ENCODE measurements at regions not wholly inside any gene's neighbourhood (a gene's known extent, or its start where the extent isn't known, plus 50 kb on each side); places are given as distances from the start of the nearest gene placed in this dataset.
A peak's percentile ranks its signal among the peaks of the same experiment; 100 is the strongest.

GRCh38 chr13:94968757-94969086 lies 256.4 kb upstream of the SOX21 start:
- H3K4me3 ChIP-seq, result peak overlapping the region; percentile 69

DNA sequence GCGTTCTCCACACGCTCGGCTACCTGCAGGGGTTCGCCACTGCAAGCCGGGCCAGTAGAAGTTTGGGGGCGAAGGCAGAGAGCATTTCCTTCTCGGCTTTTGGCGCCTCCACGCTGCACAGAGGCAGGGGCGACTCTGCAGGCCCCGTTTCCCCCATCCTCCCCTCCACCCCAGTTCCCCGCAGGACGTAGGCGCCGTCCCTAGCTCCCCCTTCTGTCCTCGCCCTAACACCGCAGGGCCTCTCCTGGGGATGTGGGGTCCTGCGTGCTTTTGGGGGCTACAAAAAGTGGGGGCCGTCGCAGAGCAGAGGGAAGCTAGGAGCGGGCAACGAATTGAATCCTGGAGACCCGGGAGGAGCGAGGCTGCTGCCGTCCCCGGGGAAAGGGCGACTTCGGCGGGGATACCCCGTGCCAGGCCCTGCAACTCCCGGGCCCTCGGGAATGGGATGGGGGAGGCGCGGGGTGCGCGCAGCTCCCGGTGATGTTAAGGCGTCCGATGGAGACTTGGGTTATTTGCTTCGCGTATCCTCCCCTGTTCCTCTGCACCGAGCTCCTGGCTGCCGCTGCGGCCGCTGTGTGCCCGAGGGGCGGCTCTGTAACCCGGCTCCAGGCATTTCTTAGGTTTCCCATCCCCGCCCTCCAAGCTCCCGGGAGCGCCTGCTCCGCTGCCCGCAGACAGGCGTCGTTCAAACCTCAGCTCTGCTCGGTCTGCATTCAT lies 255.9 kb upstream of the SOX21 start:
- Histone ChIP-seq H4K20me1 (replicated peaks; ENCODE audit: insufficient read depth) (no peaks in the 10 kb centered on the region), H3K9me2 (ENCODE audit: insufficient read depth) (no peaks in the 10 kb centered on the region), H3K36me3 (ENCODE audit: insufficient read depth) (no peaks in the 10 kb centered on the region), H3K4me3 (peak overlapping the region; percentile 69), H3F3A (replicated peaks; ENCODE audit: low read depth) (peaks cover 6% of the 10 kb centered on the region; the same call in 1 of the 2 replicates), H3K4me1 (ENCODE audit: insufficient read depth) (peaks cover 59% of the 10 kb centered on the region), H3K27me3 (ENCODE audit: insufficient read depth) (peaks cover 23% of the 10 kb centered on the region), H3K4me2 (peak overlapping the region; percentile 85), H2AFZ (peak overlapping the region; percentile 94), H3K79me2 (replicated peaks; ENCODE audit: insufficient read depth) (no peaks in the 10 kb centered on the region), H3K27ac (ENCODE audit: low read depth) (no peak overlapping the region)
- DNase-seq (ENCODE audit: low spot score) (peak; percentile 83), ATAC-seq (peak; percentile 78)
- Mint-ChIP-seq H3K36me3 (ENCODE audit: low read depth) (no peaks in the 10 kb centered on the region), H3K27me3 (ENCODE audit: insufficient read depth, low read depth, poor library complexity) (peaks cover 8% of the 10 kb centered on the region), H3K4me3 (peak overlapping the region; percentile 84), H3K27ac (no peak overlapping the region), H3K9me3 (no peaks in the 10 kb centered on the region), H3K4me1 (peaks cover 47% of the 10 kb centered on the region)
- TF ChIP-seq JUNB (IDR thresholded peaks at IDR 0.05; ENCODE audit: unreplicated experiment) (no peak), ZNF114 (CRISPR knock-in tag; IDR thresholded peaks at IDR 0.05) (no peak), NANOG (IDR thresholded peaks at IDR 0.05; ENCODE audit: borderline replicate concordance) (no peak), EZH2 (IDR thresholded peaks at IDR 0.05; ENCODE audit: low read depth, unreplicated experiment) (no peak)
- TF ChIP-seq, protein P1, sequence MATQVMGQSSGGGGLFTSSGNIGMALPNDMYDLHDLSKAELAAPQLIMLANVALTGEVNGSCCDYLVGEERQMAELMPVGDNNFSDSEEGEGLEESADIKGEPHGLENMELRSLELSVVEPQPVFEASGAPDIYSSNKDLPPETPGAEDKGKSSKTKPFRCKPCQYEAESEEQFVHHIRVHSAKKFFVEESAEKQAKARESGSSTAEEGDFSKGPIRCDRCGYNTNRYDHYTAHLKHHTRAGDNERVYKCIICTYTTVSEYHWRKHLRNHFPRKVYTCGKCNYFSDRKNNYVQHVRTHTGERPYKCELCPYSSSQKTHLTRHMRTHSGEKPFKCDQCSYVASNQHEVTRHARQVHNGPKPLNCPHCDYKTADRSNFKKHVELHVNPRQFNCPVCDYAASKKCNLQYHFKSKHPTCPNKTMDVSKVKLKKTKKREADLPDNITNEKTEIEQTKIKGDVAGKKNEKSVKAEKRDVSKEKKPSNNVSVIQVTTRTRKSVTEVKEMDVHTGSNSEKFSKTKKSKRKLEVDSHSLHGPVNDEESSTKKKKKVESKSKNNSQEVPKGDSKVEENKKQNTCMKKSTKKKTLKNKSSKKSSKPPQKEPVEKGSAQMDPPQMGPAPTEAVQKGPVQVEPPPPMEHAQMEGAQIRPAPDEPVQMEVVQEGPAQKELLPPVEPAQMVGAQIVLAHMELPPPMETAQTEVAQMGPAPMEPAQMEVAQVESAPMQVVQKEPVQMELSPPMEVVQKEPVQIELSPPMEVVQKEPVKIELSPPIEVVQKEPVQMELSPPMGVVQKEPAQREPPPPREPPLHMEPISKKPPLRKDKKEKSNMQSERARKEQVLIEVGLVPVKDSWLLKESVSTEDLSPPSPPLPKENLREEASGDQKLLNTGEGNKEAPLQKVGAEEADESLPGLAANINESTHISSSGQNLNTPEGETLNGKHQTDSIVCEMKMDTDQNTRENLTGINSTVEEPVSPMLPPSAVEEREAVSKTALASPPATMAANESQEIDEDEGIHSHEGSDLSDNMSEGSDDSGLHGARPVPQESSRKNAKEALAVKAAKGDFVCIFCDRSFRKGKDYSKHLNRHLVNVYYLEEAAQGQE (IDR thresholded peaks at IDR 0.05; ENCODE audit: unreplicated experiment), result no peak
- TF ChIP-seq, protein P2, sequence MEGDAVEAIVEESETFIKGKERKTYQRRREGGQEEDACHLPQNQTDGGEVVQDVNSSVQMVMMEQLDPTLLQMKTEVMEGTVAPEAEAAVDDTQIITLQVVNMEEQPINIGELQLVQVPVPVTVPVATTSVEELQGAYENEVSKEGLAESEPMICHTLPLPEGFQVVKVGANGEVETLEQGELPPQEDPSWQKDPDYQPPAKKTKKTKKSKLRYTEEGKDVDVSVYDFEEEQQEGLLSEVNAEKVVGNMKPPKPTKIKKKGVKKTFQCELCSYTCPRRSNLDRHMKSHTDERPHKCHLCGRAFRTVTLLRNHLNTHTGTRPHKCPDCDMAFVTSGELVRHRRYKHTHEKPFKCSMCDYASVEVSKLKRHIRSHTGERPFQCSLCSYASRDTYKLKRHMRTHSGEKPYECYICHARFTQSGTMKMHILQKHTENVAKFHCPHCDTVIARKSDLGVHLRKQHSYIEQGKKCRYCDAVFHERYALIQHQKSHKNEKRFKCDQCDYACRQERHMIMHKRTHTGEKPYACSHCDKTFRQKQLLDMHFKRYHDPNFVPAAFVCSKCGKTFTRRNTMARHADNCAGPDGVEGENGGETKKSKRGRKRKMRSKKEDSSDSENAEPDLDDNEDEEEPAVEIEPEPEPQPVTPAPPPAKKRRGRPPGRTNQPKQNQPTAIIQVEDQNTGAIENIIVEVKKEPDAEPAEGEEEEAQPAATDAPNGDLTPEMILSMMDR (conservative IDR thresholded peaks at IDR 0.05; ENCODE audit: low read depth in 2 of 2), result peak; percentile 41 to 50
- TF ChIP-seq, protein P3, sequence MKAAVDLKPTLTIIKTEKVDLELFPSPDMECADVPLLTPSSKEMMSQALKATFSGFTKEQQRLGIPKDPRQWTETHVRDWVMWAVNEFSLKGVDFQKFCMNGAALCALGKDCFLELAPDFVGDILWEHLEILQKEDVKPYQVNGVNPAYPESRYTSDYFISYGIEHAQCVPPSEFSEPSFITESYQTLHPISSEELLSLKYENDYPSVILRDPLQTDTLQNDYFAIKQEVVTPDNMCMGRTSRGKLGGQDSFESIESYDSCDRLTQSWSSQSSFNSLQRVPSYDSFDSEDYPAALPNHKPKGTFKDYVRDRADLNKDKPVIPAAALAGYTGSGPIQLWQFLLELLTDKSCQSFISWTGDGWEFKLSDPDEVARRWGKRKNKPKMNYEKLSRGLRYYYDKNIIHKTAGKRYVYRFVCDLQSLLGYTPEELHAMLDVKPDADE (IDR thresholded peaks at IDR 0.05), result no peak

More at GRCh38 chr13:94968757-94969086, 256.4 kb upstream of the SOX21 start:
- Histone ChIP-seq H3K4me1 (ENCODE audit: insufficient read depth) (peaks cover 59% of the 10 kb centered on the region), H3K27me3 (ENCODE audit: insufficient read depth) (peaks cover 23% of the 10 kb centered on the region), H3K79me2 (replicated peaks; ENCODE audit: insufficient read depth) (no peaks in the 10 kb centered on the region), H2AFZ (peak overlapping the region; percentile 94), H4K20me1 (replicated peaks; ENCODE audit: insufficient read depth) (no peaks in the 10 kb centered on the region), H3K4me2 (peak overlapping the region; percentile 85), H3K36me3 (ENCODE audit: insufficient read depth) (no peaks in the 10 kb centered on the region), H3K9me2 (ENCODE audit: insufficient read depth) (no peaks in the 10 kb centered on the region), H3F3A (replicated peaks; ENCODE audit: low read depth) (peaks cover 6% of the 10 kb centered on the region; the same call in 1 of the 2 replicates), H3K27ac (ENCODE audit: low read depth) (no peak overlapping the region)
- peak overlapping the region; percentile 84 for H3K4me3 Mint-ChIP-seq
- peaks cover 8% of the 10 kb centered on the region for H3K27me3 Mint-ChIP-seq (ENCODE audit: insufficient read depth, low read depth, poor library complexity)
- DNase-seq (ENCODE audit: low spot score) (no peak), ATAC-seq (peak; percentile 21)
- H3K4me1 Mint-ChIP-seq, result peaks cover 47% of the 10 kb centered on the region
- no peaks in the 10 kb centered on the region for H3K9me3 Mint-ChIP-seq
- H3K27ac Mint-ChIP-seq, result no peak overlapping the region
- TF ChIP-seq, protein P1 (IDR thresholded peaks at IDR 0.05; ENCODE audit: unreplicated experiment), result no peak
- TF ChIP-seq EZH2 (IDR thresholded peaks at IDR 0.05; ENCODE audit: low read depth, unreplicated experiment), result peak; percentile 20
- TF ChIP-seq EZH2phosphoT487 (IDR thresholded peaks at IDR 0.05; ENCODE audit: unreplicated experiment), result no peak
- no peaks in the 10 kb centered on the region for H3K36me3 Mint-ChIP-seq (ENCODE audit: low read depth)
